AG09319 (cell line): ENCODE measurements at regions not wholly inside any gene's neighbourhood (a gene's known extent, or its start where the extent isn't known, plus 50 kb on each side); places are given as distances from the start of the nearest gene placed in this dataset.
"Not testable (repeated sequence)": the region's sequence is repeated elsewhere in the genome, so short reads cannot be mapped to it uniquely, and the experiment has no call there.

Experiments
- DNase-seq: peaks from one replicate; pipeline ENCODE4 v3.0.0-alpha.2; 2010; ENCODE audit warnings: low read depth; ENCODE audit errors: extremely low read depth
- CTCF ChIP-seq: IDR thresholded peaks from 2 replicates; pipeline ENCODE4 v1.5.1; 2011; ENCODE audit warnings: low read depth, mild to moderate bottlenecking, inconsistent platforms, low read length, moderate library complexity

DNA sequence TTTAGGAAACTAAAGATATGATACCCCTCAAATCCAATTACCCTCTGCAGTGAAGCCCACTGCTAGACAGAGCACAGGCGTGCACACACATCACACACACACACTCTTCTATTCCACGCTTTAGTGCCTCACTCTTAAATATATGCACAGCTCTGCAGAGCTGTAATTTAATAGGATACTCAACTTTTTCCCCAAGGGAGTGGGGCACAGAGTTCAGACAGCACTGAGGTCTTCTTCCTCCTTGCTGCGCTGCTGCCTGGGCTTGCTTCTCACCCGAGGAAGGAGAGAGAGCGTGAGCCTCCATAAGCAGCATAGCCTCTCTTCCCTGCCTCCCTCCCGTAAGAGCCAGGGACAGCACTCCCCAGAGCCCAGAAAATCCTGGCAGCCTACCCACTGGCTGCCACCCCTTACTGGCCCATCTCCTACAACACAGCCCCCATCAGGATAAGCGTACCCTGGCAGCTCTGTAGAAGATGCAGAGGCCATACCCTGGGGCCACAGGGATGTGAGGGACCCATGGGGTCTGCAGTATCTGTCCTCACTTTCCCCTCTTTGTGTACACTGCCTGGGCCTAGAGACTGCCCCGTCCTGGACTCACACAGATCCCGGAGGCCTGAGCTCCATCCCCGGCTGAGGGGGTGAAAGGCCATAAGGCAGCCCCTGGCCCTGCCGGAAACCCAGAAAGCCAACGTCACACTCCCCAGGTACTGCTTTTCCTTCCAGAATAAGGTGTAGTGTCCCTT, 102.1 kb downstream of the C5orf15 start:
- DNase-seq = no peak
- no peak for TF ChIP-seq CTCF

- no peak for DNase-seq
- no peak for TF ChIP-seq CTCF
Observed at GRCh38 chr5:133865113-133865512, 103.3 kb downstream of the C5orf15 start.

GRCh38 chr5:133864711-133865110, 103.7 kb downstream of the C5orf15 start:
- DNase-seq = no peak
- TF ChIP-seq CTCF = no peak

DNA sequence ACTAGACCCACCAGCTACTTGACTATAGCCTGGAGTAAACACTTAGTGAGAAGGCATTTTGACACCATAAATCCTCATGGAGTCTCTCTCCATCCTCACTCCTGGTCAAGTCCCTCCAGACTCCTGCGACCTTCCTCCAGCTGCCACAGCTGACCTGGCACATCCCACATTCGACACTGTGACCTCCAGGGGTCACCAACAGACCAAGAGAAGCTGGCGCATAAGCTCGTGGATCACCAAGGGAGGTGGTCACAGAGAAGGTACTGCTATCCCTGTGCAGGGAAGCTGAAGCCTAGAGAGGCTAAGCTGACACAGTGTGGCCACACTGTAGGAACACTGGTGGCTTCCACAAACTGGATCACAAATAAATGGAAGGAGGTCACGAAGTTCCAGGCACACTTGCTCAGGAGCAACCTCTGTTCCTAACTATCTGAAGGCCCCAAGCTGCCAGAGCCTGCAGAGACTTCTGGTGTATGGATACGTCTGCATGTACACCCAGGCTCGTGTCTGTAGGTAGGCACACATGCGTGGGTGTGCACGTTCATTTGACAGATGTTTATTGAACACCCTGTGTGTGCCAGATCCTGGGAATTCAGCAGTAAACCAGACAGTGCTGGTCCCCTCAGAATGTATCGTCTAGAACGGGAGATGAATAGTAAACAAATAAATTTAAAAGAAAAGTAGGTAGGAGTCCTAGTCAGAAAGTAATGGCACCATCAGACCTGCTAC, 104.4 kb downstream of the C5orf15 start:
- DNase-seq = no peak
- TF ChIP-seq CTCF = no peak

- DNase-seq = no peak
- no peak for TF ChIP-seq CTCF
Observed at GRCh38 chr5:133861161-133861737, 107.2 kb downstream of the C5orf15 start.

DNA sequence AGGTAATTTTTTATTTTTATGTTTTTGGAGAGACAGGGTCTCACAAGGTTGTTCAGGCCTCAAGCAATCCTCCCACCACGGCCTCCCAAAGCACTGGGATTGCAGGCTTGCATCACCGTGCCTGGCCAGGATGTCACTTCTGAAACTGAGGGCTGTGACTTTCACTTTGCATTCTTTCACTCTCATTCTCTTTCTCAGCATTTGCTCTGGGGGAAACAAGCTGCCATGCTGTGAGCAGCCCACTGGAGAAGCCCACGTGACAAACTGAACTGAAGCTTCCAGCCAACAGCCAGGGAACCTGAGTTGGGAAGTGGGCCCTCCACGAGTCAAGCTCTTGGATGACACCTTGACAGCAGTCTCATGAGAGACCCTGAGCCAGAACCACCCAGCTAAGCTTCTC, 109.4 kb downstream of the C5orf15 start:
- no peak for TF ChIP-seq CTCF
- no peak for DNase-seq

DNA sequence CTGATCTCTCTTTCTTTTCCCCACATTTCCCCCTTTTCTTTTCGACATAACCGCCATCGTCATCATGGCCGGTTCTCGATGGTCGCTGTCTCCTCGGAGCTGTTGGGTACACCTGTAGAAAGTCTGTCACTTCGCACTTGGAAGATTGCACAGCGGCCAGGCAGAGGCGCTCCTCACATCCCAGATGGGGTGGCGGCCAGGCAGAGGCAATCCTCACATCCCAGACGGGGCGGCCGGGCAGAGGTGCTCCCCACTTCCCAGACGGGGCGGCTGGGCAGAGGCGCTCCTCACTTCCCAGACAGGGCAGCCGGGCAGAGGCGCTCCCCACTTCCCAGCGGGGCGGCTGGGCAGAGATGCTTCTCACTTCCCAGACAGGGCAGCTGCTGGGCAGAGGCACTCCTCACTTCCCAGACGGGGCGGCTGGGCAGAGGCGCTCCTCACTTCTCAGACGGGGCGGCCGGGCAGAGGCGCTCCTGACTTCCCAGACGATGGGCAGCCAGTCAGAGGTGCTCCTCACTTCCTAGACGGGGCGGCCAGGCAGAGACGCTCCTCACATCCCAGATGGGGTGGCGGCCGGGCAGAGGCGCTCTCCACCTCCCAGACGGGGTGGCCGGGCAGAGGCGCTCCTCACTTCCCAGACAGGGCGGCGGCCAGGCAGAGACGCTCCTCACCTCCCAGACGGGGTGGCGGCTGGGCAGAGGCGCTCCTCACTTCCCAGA, 110.7 kb downstream of the C5orf15 start:
- not testable (repeated sequence) for DNase-seq
